Mesendoderm (in vitro differentiated cells): ENCODE measurements at regions not wholly inside any gene's neighbourhood (a gene's known extent, or its start where the extent isn't known, plus 50 kb on each side); places are given as distances from the start of the nearest gene placed in this dataset.

Source experiments
- DNase-seq: peaks from one replicate; pipeline ENCODE4 v3.0.0; 2013
- H2AK5ac ChIP-seq: 2 replicates; pipeline ENCODE4 v1.6.1; 2013; ENCODE audit warnings: low read length, inconsistent platforms
- H2BK120ac ChIP-seq: 2 replicates; pipeline ENCODE4 v1.6.1; 2013; ENCODE audit warnings: low read depth, mild to moderate bottlenecking, low read length, moderate library complexity, mixed read lengths
- H2BK15ac ChIP-seq: replicated peaks from 2 replicates; pipeline ENCODE4 v1.6.1; 2013; ENCODE audit warnings: low read depth, mild to moderate bottlenecking, moderate library complexity
- H2BK5ac ChIP-seq: 2 replicates; pipeline ENCODE4 v1.6.1; 2013; ENCODE audit warnings: low read length, inconsistent platforms
- H3K18ac ChIP-seq: 2 replicates; pipeline ENCODE4 v1.6.1; 2013; ENCODE audit warnings: mild to moderate bottlenecking, low read length, mixed read lengths
- H3K23ac ChIP-seq: one replicate; pipeline ENCODE4 v1.6.1; 2013; ENCODE audit warnings: low read length
- H3K27ac ChIP-seq: 2 replicates; pipeline ENCODE4 v1.5.1; 2013; ENCODE audit warnings: low read depth, mild to moderate bottlenecking, inconsistent platforms, low read length, moderate library complexity
- H3K27me3 ChIP-seq: 2 replicates; pipeline ENCODE4 v1.6.1; 2013; ENCODE audit warnings: low read length, control low read depth, mild to moderate bottlenecking, inconsistent platforms; ENCODE audit not compliant: insufficient read depth, poor library complexity
- H3K36me3 ChIP-seq: 2 replicates; pipeline ENCODE4 v1.6.1; 2013; ENCODE audit warnings: low read length, inconsistent platforms; ENCODE audit not compliant: control insufficient read depth, insufficient read depth
- H3K4ac ChIP-seq: one replicate; pipeline ENCODE4 v1.6.1; 2013; ENCODE audit warnings: low read depth, mild to moderate bottlenecking, low read length, moderate library complexity
- H3K4me1 ChIP-seq: 2 replicates; pipeline ENCODE4 v1.6.1; 2013; ENCODE audit warnings: low read depth, low read length, inconsistent platforms; ENCODE audit not compliant: control insufficient read depth
- H3K4me2 ChIP-seq: 2 replicates; pipeline ENCODE4 v1.6.1; 2013; ENCODE audit warnings: low read length
- H3K4me3 ChIP-seq: 2 replicates; pipeline ENCODE4 v1.5.1; 2013; ENCODE audit warnings: mild to moderate bottlenecking, low read length
- H3K56ac ChIP-seq: one replicate; pipeline ENCODE4 v1.6.1; 2013; ENCODE audit warnings: low read length
- H3K79me1 ChIP-seq: 2 replicates; pipeline ENCODE4 v1.6.1; 2013; ENCODE audit warnings: low read length, inconsistent platforms
- H3K79me2 ChIP-seq: 2 replicates; pipeline ENCODE4 v1.6.1; 2013; ENCODE audit warnings: mild to moderate bottlenecking, low read length; ENCODE audit not compliant: control insufficient read depth, insufficient read depth
- H3K9ac ChIP-seq: 2 replicates; pipeline ENCODE4 v1.6.1; 2013; ENCODE audit warnings: low read length, inconsistent platforms
- H4K5ac ChIP-seq: one replicate; pipeline ENCODE4 v1.6.1; 2013; ENCODE audit warnings: low read length
- H4K8ac ChIP-seq: one replicate; pipeline ENCODE4 v1.6.1; 2013; ENCODE audit warnings: low read depth, mild to moderate bottlenecking, control low read depth, low read length, moderate library complexity
- WGBS: extraction: QIAGEN DNeasy Blood & Tissue Kit; methylation state at CpG from one replicate; pipeline ENCODE4 v1.1.7; 2013; ENCODE audit warnings: low lambda C conversion rate, missing lambda C conversion rate; ENCODE audit not compliant: insufficient coverage; ENCODE audit errors: extremely low coverage; 5-methylcytosine and 5-hydroxymethylcytosine counted together

DNA sequence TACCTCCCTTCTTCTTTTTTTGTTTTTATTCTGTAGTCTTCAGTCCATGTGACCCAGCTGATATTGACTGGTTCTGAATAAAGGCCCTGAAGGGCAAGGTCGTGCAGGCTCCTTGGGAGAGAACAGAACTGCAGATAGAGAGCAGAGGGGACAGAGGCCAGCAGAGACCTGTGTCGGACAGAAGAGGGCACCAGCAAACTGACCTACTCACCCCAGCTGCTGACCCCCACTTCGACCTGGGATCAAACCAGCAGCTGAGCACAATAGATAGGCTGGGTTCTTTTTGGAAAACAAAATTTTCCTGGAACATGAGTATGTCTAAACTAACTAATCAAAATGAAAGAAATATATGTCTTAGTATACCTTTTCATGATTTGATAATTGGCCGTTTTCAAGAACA is 695.1 kb downstream of the NR2F1-AS1 start:
- Histone ChIP-seq H3K56ac (no peak overlapping the region), H3K4me1 (peaks cover 2% of the 10 kb centered on the region), H3K18ac (no peak overlapping the region), H4K8ac (no peak overlapping the region), H3K4me2 (no peak overlapping the region), H3K27me3 (no peaks in the 10 kb centered on the region), H3K23ac (no peak overlapping the region), H3K36me3 (no peaks in the 10 kb centered on the region), H3K4me3 (no peak overlapping the region), H3K79me2 (no peaks in the 10 kb centered on the region), H3K4ac (no peak overlapping the region), H4K5ac (no peak overlapping the region), H3K79me1 (no peaks in the 10 kb centered on the region), H3K27ac (no peak overlapping the region), H2AK5ac (no peak overlapping the region), H2BK5ac (no peak overlapping the region), H2BK15ac (no peak overlapping the region), H2BK120ac (no peak overlapping the region), H3K9ac (no peak overlapping the region)
- peak; percentile 76 for DNase-seq
- no CpG with 5 or more reads among the region's 4 CpGs for WGBS

DNA sequence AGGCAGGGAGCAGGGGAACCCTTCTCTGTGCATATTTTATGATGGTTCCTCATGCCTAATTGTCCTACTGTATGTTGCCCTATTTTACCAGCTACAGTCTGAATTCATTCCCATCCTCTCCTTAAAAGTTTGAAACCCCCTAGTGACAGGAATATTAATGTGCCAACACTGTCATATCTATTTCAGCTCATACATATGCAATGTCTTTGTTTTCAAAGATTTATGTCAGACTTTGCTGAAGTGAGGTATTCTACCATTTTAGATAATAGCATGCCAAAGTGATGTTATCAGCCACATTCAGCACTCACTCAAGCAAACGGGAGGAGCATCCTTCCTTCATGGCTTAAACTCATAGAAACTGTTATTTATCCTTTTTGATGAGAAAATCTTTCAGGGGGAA is 696.5 kb downstream of the NR2F1-AS1 start:
- H2BK15ac ChIP-seq = no peak overlapping the region
- H3K4ac ChIP-seq = no peak overlapping the region
- no peak overlapping the region for H4K8ac ChIP-seq
- no peaks in the 10 kb centered on the region for H3K79me1 ChIP-seq
- H3K36me3 ChIP-seq = no peaks in the 10 kb centered on the region
- no peak overlapping the region for H3K56ac ChIP-seq
- no peaks in the 10 kb centered on the region for H3K27me3 ChIP-seq
- peaks cover 2% of the 10 kb centered on the region for H3K4me1 ChIP-seq
- H3K27ac ChIP-seq = no peak overlapping the region
- H3K4me2 ChIP-seq = no peak overlapping the region
- H3K4me3 ChIP-seq = no peak overlapping the region
- no CpG with 5 or more reads among the region's 1 CpG for WGBS
- H3K9ac ChIP-seq = no peak overlapping the region
- H3K18ac ChIP-seq = no peak overlapping the region
- H2AK5ac ChIP-seq = no peak overlapping the region
- peak; percentile 50 for DNase-seq
- H3K79me2 ChIP-seq = no peaks in the 10 kb centered on the region
- no peak overlapping the region for H3K23ac ChIP-seq
- H4K5ac ChIP-seq = no peak overlapping the region
- no peak overlapping the region for H2BK120ac ChIP-seq
- H2BK5ac ChIP-seq = no peak overlapping the region

DNA sequence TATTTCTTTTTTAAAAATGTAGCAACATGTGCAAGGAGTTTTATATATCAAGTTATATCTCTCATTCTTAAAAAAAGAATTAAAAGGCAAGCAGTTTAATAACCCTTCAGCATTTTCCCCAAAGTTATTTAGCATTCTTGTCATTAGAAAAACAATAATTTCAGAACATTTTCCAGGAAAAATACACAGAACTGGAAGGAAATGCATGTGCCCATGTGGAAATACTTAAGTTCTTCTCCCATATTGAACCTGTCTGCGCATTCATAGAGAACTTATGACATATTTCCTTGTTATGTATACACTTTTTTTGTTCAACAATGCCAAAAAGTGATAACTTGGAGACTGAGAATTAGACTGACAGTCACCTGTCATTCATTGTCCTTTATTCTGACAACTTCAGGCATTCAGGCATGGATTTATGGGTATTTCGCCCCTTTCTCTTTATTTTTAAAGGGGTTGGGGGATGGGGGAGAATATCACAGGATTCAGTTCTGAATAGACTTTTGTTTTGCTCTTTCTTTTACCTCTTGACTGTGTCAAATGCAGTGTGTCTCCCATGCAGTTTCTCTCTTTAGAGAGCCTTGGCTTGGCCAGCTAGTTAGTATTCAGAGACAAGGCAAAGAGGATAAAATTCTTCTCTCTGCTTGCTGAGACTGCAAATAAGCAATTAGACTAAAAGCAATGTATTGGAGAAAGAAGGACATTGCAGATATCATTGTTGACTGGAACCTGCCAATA is 701.0 kb downstream of the NR2F1-AS1 start:
- no peaks in the 10 kb centered on the region for H3K36me3 ChIP-seq
- H2AK5ac ChIP-seq = no peak overlapping the region
- H3K4me2 ChIP-seq = no peak overlapping the region
- H3K56ac ChIP-seq = no peak overlapping the region
- no peak overlapping the region for H3K4ac ChIP-seq
- no CpG with 5 or more reads among the region's 2 CpGs for WGBS
- no peak overlapping the region for H3K27ac ChIP-seq
- H2BK5ac ChIP-seq = no peak overlapping the region
- H3K27me3 ChIP-seq = no peaks in the 10 kb centered on the region
- no peak overlapping the region for H3K18ac ChIP-seq
- H2BK120ac ChIP-seq = no peak overlapping the region
- DNase-seq = no peak
- H4K8ac ChIP-seq = no peak overlapping the region
- H2BK15ac ChIP-seq = no peak overlapping the region
- H3K4me1 ChIP-seq = no peaks in the 10 kb centered on the region
- H3K79me2 ChIP-seq = no peaks in the 10 kb centered on the region
- H3K4me3 ChIP-seq = no peak overlapping the region
- H3K79me1 ChIP-seq = no peaks in the 10 kb centered on the region
- H4K5ac ChIP-seq = no peak overlapping the region
- H3K23ac ChIP-seq = no peak overlapping the region
- H3K9ac ChIP-seq = no peak overlapping the region

DNA sequence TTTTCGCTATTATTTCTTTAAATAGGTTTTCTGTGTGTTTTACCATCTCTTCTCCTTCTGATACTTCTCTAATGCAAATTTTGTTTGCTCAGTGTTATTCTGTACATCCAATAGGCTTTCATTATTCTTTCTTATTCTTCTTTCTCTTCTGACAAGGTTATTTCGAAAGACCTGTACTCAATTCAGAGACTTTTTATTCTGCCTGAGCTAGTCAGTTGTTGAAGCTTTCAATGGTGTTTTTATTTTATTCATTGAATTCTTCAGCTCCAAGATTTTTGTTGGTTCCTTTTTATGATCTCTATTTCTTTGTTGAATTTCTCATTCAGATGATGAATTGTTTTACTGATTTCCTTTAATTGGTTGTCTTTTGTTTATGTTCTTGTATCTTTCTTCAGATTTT is 706.2 kb downstream of the NR2F1-AS1 start:
- no peak overlapping the region for H3K18ac ChIP-seq
- DNase-seq = no peak
- no peaks in the 10 kb centered on the region for H3K27me3 ChIP-seq
- H3K4me3 ChIP-seq = no peak overlapping the region
- no peak overlapping the region for H3K56ac ChIP-seq
- no peak overlapping the region for H3K4ac ChIP-seq
- H2BK5ac ChIP-seq = no peak overlapping the region
- no CpG with 5 or more reads among the region's 2 CpGs for WGBS
- no peak overlapping the region for H4K8ac ChIP-seq
- H3K79me1 ChIP-seq = no peaks in the 10 kb centered on the region
- no peak overlapping the region for H2BK120ac ChIP-seq
- H3K9ac ChIP-seq = no peak overlapping the region
- no peak overlapping the region for H3K23ac ChIP-seq
- H4K5ac ChIP-seq = no peak overlapping the region
- H3K27ac ChIP-seq = no peak overlapping the region
- H3K36me3 ChIP-seq = no peaks in the 10 kb centered on the region
- no peaks in the 10 kb centered on the region for H3K4me1 ChIP-seq
- H2AK5ac ChIP-seq = no peak overlapping the region
- H2BK15ac ChIP-seq = no peak overlapping the region
- no peaks in the 10 kb centered on the region for H3K79me2 ChIP-seq
- no peak overlapping the region for H3K4me2 ChIP-seq

DNA sequence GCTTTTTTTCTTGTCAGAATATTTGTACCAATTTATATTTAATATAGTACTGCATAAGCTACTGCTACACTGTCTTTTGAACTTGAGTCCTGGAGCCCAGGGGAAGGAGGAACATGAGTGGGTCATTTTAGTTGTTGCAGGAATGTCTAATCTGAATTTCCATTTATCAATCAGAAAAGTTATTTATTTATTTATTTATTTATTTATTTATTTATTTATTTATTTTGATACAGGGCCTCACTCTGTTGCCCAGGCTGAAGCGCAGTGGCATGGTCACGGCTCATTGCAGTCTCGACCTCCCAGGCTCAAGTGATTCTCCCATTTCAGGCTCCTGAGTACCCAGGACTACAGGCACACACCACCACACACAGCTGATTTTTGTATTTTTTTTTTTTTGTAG is 712.6 kb downstream of the NR2F1-AS1 start:
- Histone ChIP-seq H3K79me2 (no peaks in the 10 kb centered on the region), H4K8ac (no peak overlapping the region), H3K4me1 (no peaks in the 10 kb centered on the region), H3K4me2 (no peak overlapping the region), H3K79me1 (no peaks in the 10 kb centered on the region), H3K27ac (no peak overlapping the region), H3K56ac (no peak overlapping the region), H3K9ac (no peak overlapping the region), H2BK15ac (no peak overlapping the region), H3K23ac (no peak overlapping the region), H4K5ac (no peak overlapping the region), H3K27me3 (no peaks in the 10 kb centered on the region), H2AK5ac (no peak overlapping the region), H3K36me3 (no peaks in the 10 kb centered on the region), H3K4ac (no peak overlapping the region), H3K4me3 (no peak overlapping the region), H2BK120ac (no peak overlapping the region), H3K18ac (no peak overlapping the region), H2BK5ac (no peak overlapping the region)
- WGBS = no CpG with 5 or more reads among the region's 3 CpGs
- no peak for DNase-seq

DNA sequence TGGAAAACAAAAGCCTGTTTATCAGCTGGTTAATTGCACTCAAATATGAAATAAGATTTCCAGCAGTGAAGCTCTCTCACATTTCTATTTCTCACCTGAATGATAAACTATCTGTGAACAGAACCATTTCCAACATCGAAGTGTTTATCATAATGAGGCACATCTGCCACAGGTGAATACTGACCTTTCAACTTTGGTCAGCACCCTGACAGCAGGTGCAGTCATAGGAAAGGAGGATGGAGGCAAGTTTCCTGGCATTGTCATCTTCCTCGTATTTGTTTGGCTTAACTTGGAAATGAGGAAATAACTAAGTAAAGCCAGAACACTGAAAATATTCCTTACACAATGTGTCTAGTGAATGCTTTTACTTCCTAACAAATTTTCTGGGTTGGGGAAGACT is 716.4 kb downstream of the NR2F1-AS1 start:
- no peak overlapping the region for H2BK120ac ChIP-seq
- H3K4me2 ChIP-seq = no peak overlapping the region
- no peak overlapping the region for H3K4me3 ChIP-seq
- H3K27me3 ChIP-seq = no peaks in the 10 kb centered on the region
- no peak overlapping the region for H3K56ac ChIP-seq
- no peak overlapping the region for H2AK5ac ChIP-seq
- WGBS = no CpG with 5 or more reads among the region's 2 CpGs
- H2BK5ac ChIP-seq = no peak overlapping the region
- H2BK15ac ChIP-seq = no peak overlapping the region
- DNase-seq = no peak
- no peak overlapping the region for H4K5ac ChIP-seq
- no peak overlapping the region for H3K27ac ChIP-seq
- H3K79me1 ChIP-seq = no peaks in the 10 kb centered on the region
- H3K9ac ChIP-seq = no peak overlapping the region
- H4K8ac ChIP-seq = no peak overlapping the region
- H3K79me2 ChIP-seq = no peaks in the 10 kb centered on the region
- H3K18ac ChIP-seq = no peak overlapping the region
- no peak overlapping the region for H3K23ac ChIP-seq
- no peak overlapping the region for H3K4ac ChIP-seq
- H3K4me1 ChIP-seq = no peaks in the 10 kb centered on the region
- H3K36me3 ChIP-seq = no peaks in the 10 kb centered on the region
